GM18861 (cell line): ENCODE measurements at regions not wholly inside any gene's neighbourhood (a gene's known extent, or its start where the extent isn't known, plus 50 kb on each side); places are given as distances from the start of the nearest gene placed in this dataset.
"Not testable (repeated sequence)": the region's sequence is repeated elsewhere in the genome, so short reads cannot be mapped to it uniquely, and the experiment has no call there.

Experiments used
- ATAC-seq: cut with Tn5 transposase; IDR thresholded peaks from one replicate; pipeline ENCODE4 v1.9.1; 2021; ENCODE audit not compliant: unreplicated experiment

- ATAC-seq: no peak
Measured at GRCh38 chr9:102405218-102405867, 589.8 kb upstream of the CYLC2 start.

DNA sequence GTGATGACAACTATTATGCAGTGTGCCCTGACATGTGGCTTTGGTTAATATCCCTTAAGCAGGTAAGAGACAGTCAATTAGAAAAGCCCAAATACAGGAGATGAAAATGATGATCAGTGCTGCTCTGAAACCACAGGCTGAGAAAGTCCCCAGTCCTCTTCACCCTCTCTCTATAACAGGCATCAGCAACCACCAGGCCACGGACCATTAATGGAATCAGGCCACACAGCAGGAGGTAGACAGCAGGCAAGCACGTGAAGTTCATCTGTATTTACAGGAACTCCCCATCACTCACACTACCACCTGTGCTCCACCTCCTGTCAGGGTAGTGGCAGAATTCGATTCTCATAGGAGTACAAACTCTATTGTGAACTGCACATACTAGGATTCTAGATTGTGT is 591.6 kb upstream of the CYLC2 start:
- ATAC-seq: no peak

DNA sequence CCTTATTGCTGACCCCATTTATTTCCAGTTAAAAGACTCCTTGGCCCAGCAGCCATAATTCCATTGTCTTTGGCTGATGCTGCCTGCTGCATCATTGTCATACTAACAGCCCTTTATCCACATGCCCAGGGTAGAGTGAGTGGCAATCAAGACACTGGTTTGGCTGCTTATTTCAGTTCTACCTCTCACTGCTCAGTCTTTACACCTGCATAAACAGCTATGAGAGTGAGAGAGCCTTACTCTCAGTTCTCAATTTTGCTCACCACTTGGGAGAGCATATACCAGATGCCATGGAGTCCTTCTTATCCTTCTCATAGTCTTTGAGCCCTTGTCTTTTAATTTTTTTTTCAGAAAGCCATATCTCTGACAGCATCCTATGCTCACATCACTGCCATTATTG is 596.9 kb upstream of the CYLC2 start:
- no peak for ATAC-seq

GRCh38 chr9:102385620-102386019 is 609.5 kb upstream of the CYLC2 start:
- not testable (repeated sequence) for ATAC-seq

GRCh38 chr9:102362470-102363132 is 624.2 kb upstream of the GRIN3A start:
- no peak for ATAC-seq

DNA sequence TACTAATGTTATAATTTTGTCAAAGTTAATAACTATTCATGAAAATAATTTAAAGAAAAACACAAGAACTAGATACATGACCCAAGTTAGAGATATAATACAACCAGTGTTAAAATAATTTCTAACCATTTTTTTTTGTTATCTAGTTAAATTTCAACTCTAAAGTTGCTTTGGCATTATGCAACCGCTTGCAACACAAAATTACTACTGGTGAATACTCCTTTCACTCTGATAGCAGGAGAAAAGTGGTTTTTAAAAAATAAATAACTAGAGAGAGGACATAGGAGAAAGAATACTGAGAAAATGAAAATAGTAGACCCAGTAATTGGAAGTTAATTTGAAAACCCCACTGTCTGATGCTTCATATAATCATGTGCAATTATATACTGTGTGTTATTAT is 622.4 kb upstream of the GRIN3A start:
- ATAC-seq: no peak

GRCh38 chr9:102355982-102356381 is 617.5 kb upstream of the GRIN3A start:
- no peak for ATAC-seq

DNA sequence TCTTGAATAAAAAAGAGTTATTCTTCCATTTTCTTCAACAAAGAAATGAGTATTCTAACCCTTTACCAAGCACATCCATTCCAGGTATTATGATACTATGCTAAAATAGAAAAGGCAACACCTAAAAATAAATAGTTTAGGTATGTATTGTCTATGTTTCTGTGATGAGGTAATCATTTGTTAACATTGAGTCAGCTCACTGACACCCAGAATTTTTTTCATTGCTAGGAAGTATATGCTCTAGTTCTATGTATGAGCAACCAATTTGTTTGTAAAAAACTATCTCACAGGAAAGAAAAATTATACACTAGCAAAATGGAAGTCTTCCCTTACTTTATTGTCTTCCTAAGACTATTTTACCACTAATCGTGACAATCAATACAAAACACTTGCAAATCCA is 615.6 kb upstream of the GRIN3A start:
- ATAC-seq: no peak

DNA sequence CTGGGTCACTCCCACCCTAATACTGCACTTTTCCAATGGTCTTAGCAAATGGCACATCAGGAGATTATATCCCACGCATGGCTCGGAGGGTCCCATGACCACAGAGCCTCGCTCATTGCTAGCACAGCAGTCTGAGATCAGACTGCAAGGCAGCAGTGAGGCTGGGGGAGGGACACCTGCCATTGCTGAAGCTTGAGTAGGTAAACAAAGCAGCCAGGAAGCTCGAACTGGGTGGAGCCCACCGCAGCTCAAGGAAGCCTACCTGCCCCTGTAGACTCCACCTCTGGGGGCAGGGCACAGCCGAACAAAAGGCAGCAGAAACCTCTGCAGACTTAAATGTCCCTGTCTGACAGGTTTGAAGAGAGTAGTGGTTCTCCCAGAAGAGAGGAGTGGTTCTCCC is 599.0 kb upstream of the GRIN3A start:
- ATAC-seq: not testable (repeated sequence)

DNA sequence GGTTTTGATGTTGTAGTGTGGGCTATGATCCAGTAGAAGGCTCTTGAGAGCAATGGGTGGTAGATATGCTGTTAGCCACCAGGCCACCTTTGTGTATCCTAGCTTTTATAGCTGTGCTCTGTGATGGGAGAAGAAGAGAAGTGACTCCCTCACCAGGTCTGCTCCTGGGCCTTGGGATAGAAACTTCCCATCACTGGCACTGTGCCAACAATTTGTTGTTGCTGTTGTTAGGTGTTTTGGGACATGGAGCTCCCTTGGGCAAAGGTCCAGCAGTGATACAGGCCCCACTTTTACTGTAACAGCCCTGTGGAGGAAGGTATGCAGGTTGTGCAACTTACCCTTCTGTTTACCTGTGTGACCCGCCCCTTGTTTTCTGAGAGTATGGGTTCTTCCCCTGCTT is 570.9 kb upstream of the GRIN3A start:
- ATAC-seq: no peak

GRCh38 chr9:102295188-102295587 is 556.7 kb upstream of the GRIN3A start:
- ATAC-seq: no peak

DNA sequence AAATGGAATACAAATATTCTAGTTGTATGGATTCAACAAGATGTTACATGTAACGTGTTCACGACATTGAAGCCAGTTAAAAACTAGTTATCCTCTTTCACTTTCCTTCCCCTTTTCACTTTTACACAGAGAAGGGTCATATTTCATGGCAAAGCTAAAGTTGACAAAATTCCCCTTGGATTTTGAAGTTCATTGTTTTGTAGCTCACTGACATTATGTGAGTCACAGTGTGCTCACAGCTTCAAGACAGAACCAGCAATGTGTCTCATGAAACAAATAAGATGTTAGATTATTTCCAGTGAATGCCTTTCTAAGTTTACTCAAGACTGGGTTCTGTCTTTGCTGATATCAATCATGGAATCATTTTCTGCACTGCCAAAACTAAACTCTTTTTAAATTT is 535.5 kb upstream of the GRIN3A start:
- no peak for ATAC-seq

- no peak for ATAC-seq
Measured at GRCh38 chr9:102253099-102253498, 514.7 kb upstream of the GRIN3A start.

GRCh38 chr9:102244916-102245315 is 506.5 kb upstream of the GRIN3A start:
- ATAC-seq: no peak

- no peak for ATAC-seq
Measured at GRCh38 chr9:102237520-102237919, 499.1 kb upstream of the GRIN3A start.

DNA sequence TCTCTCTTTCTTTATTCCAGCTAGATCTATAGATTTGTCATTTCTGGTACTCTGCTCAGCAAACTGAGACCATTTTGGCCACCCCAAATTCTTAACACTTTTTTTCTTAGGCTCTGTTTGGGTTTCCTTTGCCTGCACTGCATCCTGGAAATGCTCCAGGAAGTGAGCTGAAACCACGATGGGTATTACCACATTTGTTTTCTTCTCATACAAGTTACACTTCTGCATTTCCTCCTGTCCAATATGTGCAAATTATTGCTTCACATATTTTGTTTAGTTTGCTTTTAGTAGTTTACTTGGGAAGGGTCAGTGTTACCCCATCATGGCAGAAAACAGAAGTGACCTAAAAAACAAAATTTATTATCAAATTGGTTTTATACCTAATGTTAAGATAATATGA is 498.6 kb upstream of the GRIN3A start:
- ATAC-seq: no peak

DNA sequence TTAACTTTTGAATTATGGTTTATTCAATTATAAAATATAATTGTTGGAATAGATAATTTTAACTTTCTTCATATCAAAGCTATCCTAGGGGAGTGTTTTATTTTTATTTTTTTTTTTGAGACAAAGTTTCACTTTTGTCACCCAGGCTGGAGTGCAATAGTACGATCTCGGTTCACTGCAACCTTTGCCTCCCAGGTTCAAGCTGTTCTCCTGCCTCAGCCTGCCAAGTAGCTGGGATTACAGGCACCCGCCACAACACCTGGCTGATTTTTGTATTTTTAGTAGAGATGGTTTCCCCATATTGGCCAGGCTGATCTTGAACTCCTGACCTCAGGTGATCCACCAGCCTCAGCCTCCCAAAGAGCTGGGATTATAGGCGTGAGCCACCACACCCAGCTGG is 489.0 kb upstream of the GRIN3A start:
- ATAC-seq: not testable (repeated sequence)

GRCh38 chr9:102225841-102226441 is 487.5 kb upstream of the GRIN3A start:
- no peak for ATAC-seq

- not testable (repeated sequence) for ATAC-seq
Measured at GRCh38 chr9:102223320-102224136, 485.1 kb upstream of the GRIN3A start.

GRCh38 chr9:102209176-102209575 is 470.7 kb upstream of the GRIN3A start:
- no peak for ATAC-seq

DNA sequence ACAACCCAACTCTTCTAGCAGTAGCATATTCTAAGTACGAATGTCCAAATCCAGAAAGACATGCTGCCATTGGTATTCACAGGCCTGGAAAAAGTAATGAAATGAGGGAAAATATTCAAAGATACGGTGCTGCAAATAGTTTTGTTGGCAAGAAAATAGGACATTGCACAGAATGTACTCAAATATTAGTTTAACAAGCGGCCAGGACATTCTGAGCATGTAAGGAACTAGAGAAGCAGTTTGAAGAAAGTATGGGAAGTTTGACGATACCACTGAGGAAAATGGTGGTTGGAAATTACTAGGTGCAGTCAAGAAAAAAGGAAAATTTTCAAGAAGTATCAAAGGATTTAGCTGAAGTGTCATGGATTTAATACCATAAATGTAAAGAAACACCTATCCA is 468.0 kb upstream of the GRIN3A start:
- ATAC-seq: no peak

DNA sequence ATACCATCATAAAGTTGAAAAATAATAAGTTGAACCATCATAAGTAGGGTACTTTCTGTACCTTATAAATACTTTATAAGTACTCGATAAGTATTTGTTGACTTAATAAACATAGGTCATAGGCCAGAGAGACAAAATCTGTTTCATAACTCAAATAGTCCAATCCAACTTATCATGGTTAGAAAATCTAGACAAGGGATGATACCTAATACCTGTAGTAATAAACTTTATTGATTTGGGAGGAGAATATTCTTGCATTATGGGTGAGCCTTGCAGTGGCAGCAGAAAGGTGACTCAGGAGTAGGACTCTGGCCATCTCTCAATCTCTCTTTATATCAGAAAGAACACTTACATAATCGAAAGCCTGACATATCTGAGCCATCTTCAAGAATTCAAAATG is 466.8 kb upstream of the GRIN3A start:
- no peak for ATAC-seq
